BLaER1 (cell line): ENCODE measurements at regions not wholly inside any gene's neighbourhood (a gene's known extent, or its start where the extent isn't known, plus 50 kb on each side); places are given as distances from the start of the nearest gene placed in this dataset.

Source experiments
- H3K27ac ChIP-seq: shearing (Covaris generic); formaldehyde crosslinking; 2 replicates; pipeline ENCODE4 v1.8.1; 2022
- H3K27me3 ChIP-seq: shearing (Covaris generic); formaldehyde crosslinking; 2 replicates; pipeline ENCODE4 v1.8.1; 2022
- H3K36me3 ChIP-seq: shearing (Covaris generic); formaldehyde crosslinking; 2 replicates; pipeline ENCODE4 v1.8.1; 2022
- H3K4me1 ChIP-seq: shearing (Covaris generic); formaldehyde crosslinking; 2 replicates; pipeline ENCODE4 v1.8.1; 2022
- H3K4me2 ChIP-seq: shearing (Covaris generic); formaldehyde crosslinking; 2 replicates; pipeline ENCODE4 v1.8.1; 2022
- H3K4me3 ChIP-seq: shearing (Covaris generic); formaldehyde crosslinking; 2 replicates; pipeline ENCODE4 v1.8.1; 2022
- H3K9ac ChIP-seq: shearing (Covaris generic); formaldehyde crosslinking; 2 replicates; pipeline ENCODE4 v1.8.1; 2022
- H3K9me3 ChIP-seq: shearing (Covaris generic); formaldehyde crosslinking; 2 replicates; pipeline ENCODE4 v1.8.1; 2022
- H4K20me1 ChIP-seq: shearing (Covaris generic); formaldehyde crosslinking; 2 replicates; pipeline ENCODE4 v1.8.1; 2022
- Cebpa-rat ChIP-seq: shearing (Covaris generic); IDR thresholded peaks from 2 replicates; pipeline ENCODE4 v1.8.1; 2022

DNA sequence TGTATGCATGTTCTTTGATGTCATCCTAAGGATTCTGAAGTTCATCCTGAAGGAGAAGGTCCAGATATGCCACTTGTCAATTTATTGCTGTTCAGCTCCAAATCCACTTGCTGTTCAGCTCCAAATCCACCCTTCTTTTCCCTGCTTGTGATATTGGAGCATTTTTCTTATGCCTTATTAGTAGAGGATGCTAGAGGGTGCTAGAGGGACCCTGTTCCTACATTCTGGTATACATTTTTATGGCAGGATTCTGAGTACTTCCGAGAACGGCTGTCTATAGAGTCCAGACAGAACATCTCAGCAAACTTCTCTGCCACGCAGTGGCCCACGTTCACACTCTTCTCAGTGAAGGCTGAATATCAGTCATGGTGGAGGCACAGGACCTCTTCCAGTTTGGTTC is 406.7 kb downstream of the NOVA1 start:
- Histone ChIP-seq H3K9me3 (peaks cover 8% of the 10 kb centered on the region; the same call in 1 of the 2 replicates), H3K9ac (no peak overlapping the region), H3K4me3 (no peak overlapping the region), H3K27me3 (peaks cover 78% of the 10 kb centered on the region), H3K27ac (no peak overlapping the region), H4K20me1 (peaks cover 20% of the 10 kb centered on the region), H3K36me3 (no peaks in the 10 kb centered on the region), H3K4me1 (no peaks in the 10 kb centered on the region), H3K4me2 (no peak overlapping the region)
- no peak for TF ChIP-seq Cebpa-rat

DNA sequence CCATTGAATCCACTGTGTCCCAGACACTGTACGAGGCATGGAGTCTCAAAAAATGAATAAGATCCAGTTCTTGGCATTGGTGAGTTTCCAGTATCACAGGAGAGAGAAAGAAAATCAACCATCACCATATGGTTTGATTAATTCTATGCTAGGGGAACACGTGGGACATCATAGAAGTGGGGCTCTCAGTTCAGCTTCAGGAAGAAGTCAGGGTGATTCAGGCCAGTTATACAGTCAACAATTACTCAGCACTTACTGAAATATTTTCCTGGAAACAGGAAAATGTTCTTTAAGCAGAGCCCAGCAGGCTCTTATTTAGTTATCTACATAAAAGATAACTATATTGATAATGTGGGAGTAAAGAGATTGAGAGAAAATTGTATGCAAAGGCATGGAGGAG is 407.2 kb downstream of the NOVA1 start:
- no peak overlapping the region for H3K27ac ChIP-seq
- peaks cover 78% of the 10 kb centered on the region for H3K27me3 ChIP-seq
- H3K9ac ChIP-seq: no peak overlapping the region
- H3K4me2 ChIP-seq: no peak overlapping the region
- H3K9me3 ChIP-seq: peaks cover 8% of the 10 kb centered on the region; the same call in 1 of the 2 replicates
- TF ChIP-seq Cebpa-rat: no peak
- no peaks in the 10 kb centered on the region for H3K4me1 ChIP-seq
- no peak overlapping the region for H3K4me3 ChIP-seq
- no peaks in the 10 kb centered on the region for H3K36me3 ChIP-seq
- peaks cover 18% of the 10 kb centered on the region; the same call in 1 of the 2 replicates for H4K20me1 ChIP-seq

DNA sequence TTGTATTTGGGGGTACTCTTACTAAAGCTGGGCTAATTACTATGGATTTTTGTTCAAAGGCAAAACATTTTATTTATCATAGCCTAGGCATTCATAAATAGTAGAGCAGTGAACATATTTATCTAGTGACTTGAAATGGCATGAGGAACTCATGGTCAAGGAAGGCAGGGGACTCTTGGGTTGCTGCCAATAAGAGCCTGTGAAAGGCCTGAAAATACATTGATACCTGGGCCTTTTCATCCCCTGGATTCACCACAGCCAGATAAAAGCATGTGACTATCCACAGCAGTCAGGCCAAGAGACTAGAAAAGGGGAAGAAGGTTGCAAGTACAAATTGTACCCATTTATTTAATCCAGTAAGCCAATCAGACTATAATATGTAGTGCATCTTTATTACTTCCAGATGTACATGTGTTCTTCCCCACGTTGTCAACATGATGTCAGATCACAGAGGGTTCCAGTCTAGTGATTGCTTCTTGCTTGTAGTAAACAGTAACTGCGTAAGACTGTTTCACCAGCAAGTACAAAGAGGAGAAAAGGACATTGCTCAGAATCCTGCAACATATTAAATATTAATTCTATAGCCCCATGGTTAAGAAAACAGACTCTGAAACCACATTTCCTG is 409.7 kb downstream of the NOVA1 start:
- Histone ChIP-seq H3K4me3 (no peak overlapping the region), H3K9me3 (no peaks in the 10 kb centered on the region), H3K4me2 (no peak overlapping the region), H3K4me1 (no peaks in the 10 kb centered on the region), H3K9ac (no peak overlapping the region), H4K20me1 (no peaks in the 10 kb centered on the region; the same call in 1 of the 2 replicates), H3K27ac (no peak overlapping the region), H3K36me3 (no peaks in the 10 kb centered on the region), H3K27me3 (peaks cover 57% of the 10 kb centered on the region)
- TF ChIP-seq Cebpa-rat: no peak

DNA sequence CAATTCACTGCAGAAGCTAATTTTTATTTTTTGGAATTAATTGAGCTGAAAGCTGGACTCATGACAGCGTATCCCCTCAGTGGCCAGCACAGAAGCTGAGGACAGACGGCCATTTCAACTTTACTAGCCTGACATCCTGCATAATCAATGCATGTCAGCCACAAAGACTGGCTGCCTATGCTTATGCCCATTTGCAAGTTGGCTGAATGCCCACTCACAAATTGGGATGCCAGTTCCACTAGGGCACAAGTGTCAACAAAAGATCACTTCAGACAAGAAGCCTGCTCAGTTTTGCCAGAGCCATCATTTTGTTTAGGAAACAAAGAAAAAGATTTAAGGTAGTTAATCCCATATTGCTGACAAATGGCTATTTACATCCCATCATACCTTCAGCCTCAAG is 417.6 kb downstream of the NOVA1 start:
- Histone ChIP-seq H4K20me1 (no peaks in the 10 kb centered on the region), H3K27me3 (peaks cover under 1% of the 10 kb centered on the region; the same call in 1 of the 2 replicates), H3K4me2 (no peak overlapping the region), H3K4me3 (no peak overlapping the region), H3K9me3 (no peaks in the 10 kb centered on the region), H3K9ac (no peak overlapping the region), H3K36me3 (no peaks in the 10 kb centered on the region), H3K4me1 (no peaks in the 10 kb centered on the region), H3K27ac (no peak overlapping the region)
- TF ChIP-seq Cebpa-rat: no peak

DNA sequence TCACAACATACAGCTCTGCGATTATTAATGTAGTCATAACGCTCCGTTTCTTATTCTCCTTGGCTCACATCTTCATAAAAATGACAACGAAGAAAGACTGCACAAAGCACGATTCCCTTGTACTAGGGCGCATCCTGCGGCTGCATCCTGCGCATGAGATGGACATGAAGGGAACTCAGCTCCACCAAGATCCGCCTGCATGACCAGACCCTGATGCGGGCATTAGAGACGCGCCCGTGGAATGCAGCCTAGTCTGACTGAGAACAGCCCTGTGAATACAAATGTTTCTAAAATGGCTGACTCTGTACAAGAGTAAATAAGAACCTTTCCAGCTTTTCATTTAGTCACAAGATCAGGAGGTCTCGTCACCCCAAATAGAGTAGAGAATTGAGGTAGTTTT is 422.2 kb downstream of the NOVA1 start:
- Histone ChIP-seq H3K9me3 (no peaks in the 10 kb centered on the region), H3K9ac (no peak overlapping the region), H3K4me1 (no peaks in the 10 kb centered on the region), H3K36me3 (no peaks in the 10 kb centered on the region), H3K4me3 (no peak overlapping the region), H3K27ac (no peak overlapping the region), H3K4me2 (no peak overlapping the region), H4K20me1 (no peaks in the 10 kb centered on the region), H3K27me3 (no peaks in the 10 kb centered on the region)
- TF ChIP-seq Cebpa-rat: no peak

DNA sequence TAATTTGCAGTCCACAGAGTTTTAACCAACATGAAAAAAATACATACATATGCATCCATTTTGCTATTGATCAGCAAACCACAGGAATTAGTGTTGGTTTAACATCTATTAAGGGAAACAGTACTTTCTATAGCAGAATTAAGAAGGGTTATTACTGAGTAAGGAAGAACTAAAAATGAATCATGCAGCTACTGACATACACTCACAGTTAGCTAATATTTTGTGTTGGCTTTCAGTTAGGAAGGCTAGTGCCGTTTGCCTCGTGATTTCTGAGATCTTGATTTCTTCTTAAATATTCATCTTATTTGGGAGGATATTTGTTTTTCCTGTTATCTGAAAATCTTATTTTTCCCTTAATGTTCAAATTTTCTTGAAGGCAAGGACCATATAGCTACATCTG is 423.4 kb downstream of the NOVA1 start:
- H3K4me1 ChIP-seq: no peaks in the 10 kb centered on the region
- no peaks in the 10 kb centered on the region for H3K36me3 ChIP-seq
- H3K27ac ChIP-seq: no peak overlapping the region
- no peaks in the 10 kb centered on the region for H3K9me3 ChIP-seq
- H3K27me3 ChIP-seq: no peaks in the 10 kb centered on the region
- no peak overlapping the region for H3K4me3 ChIP-seq
- H4K20me1 ChIP-seq: no peaks in the 10 kb centered on the region
- no peak overlapping the region for H3K9ac ChIP-seq
- no peak overlapping the region for H3K4me2 ChIP-seq
- TF ChIP-seq Cebpa-rat: no peak

DNA sequence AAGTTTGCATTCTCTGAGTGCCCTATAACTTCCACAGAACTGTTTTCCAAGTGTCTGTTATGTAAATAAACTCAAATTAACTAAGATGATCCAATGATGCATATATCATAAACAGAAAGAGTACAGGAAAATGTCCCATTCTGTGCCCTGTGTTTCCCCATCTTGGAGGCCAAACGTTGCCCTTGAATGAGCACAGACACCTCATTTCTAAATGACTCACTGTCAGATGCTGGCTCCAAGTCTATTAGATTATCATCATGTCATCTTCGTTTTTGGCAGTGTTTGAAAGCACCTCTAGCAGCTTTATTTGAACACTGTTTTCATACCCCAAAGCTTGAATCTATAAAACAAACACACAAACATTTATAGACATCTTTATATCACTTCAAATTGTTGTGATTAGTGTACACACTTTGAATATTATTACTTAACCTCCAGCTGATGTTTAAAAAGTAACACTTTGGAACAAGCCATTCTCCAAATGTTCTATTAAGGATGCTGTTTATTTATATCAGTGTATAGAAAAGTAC is 424.2 kb downstream of the NOVA1 start:
- TF ChIP-seq Cebpa-rat: no peak
- Histone ChIP-seq H3K4me1 (no peaks in the 10 kb centered on the region), H3K4me3 (no peak overlapping the region), H4K20me1 (no peaks in the 10 kb centered on the region), H3K9me3 (no peaks in the 10 kb centered on the region), H3K36me3 (no peaks in the 10 kb centered on the region), H3K9ac (no peak overlapping the region), H3K4me2 (no peak overlapping the region), H3K27me3 (no peaks in the 10 kb centered on the region), H3K27ac (no peak overlapping the region)

DNA sequence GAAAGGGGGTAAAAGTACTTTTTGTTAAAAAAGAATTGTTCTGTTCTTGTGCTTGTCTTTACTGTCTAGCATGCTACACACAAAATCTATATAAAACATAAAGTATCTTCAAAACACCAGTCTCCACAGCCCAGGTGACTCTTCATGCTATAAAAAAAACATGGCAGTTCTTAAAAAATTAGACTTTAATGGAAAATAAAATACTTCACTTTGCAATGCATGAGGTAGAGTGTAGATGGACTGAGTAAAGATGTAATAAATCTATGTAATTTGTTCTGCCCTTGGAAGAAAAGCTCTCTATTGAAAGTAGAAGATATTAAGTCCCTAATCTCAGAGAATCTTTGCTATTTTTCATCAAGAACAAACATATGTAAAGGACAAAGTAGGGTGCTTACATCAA is 425.4 kb downstream of the NOVA1 start:
- H3K9me3 ChIP-seq: no peaks in the 10 kb centered on the region
- no peaks in the 10 kb centered on the region for H3K27me3 ChIP-seq
- no peaks in the 10 kb centered on the region for H3K36me3 ChIP-seq
- H3K4me1 ChIP-seq: no peaks in the 10 kb centered on the region
- no peak overlapping the region for H3K9ac ChIP-seq
- H4K20me1 ChIP-seq: no peaks in the 10 kb centered on the region
- no peak overlapping the region for H3K27ac ChIP-seq
- H3K4me2 ChIP-seq: no peak overlapping the region
- TF ChIP-seq Cebpa-rat: no peak
- no peak overlapping the region for H3K4me3 ChIP-seq

DNA sequence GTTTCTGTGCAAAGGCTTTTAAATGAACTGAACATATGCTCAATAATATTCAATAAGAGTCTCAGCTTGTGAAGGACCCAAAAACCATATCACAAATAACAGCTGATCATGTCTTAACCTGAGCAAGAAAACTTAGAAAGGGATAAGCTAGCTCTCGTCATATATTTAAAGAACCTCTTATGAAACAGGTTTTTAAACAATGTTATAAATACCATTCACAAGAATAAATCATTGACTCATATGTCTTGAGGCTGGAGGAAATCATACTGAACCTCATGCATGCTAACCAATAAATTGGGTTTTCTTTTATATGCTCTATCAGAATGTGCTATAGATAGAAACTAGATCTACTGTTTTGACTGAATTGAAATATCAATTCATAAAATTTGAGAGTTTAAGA is 426.9 kb downstream of the NOVA1 start:
- no peak overlapping the region for H3K4me2 ChIP-seq
- H3K36me3 ChIP-seq: no peaks in the 10 kb centered on the region
- no peak for TF ChIP-seq Cebpa-rat
- no peak overlapping the region for H3K9ac ChIP-seq
- H4K20me1 ChIP-seq: no peaks in the 10 kb centered on the region
- no peaks in the 10 kb centered on the region for H3K27me3 ChIP-seq
- H3K4me1 ChIP-seq: no peaks in the 10 kb centered on the region
- H3K9me3 ChIP-seq: no peaks in the 10 kb centered on the region
- H3K4me3 ChIP-seq: no peak overlapping the region
- no peak overlapping the region for H3K27ac ChIP-seq

DNA sequence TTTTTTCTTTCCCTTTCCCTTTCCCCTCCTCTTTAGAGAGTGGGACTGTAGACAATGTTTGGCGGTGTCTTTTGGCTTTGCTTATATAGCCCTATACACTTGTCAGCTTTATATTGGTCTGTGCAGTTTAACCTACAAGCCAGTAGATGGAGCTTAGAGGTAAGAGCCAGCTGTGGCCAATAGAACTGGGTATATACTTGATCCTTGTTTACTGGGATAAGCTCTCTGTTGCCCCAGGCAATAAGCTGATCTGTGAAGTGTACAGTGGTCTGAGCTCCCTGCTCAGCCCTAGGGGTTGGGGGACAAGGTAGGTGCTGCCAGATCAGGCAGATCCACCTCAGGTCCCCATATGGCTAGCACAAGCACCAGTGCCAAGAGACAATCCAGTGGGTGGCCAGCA is 434.1 kb downstream of the NOVA1 start:
- no peaks in the 10 kb centered on the region for H3K27me3 ChIP-seq
- TF ChIP-seq Cebpa-rat: no peak
- H3K9me3 ChIP-seq: no peaks in the 10 kb centered on the region
- H3K27ac ChIP-seq: no peak overlapping the region
- H3K4me2 ChIP-seq: no peak overlapping the region
- no peaks in the 10 kb centered on the region for H4K20me1 ChIP-seq
- H3K4me3 ChIP-seq: no peak overlapping the region
- no peaks in the 10 kb centered on the region for H3K4me1 ChIP-seq
- H3K9ac ChIP-seq: no peak overlapping the region
- no peaks in the 10 kb centered on the region for H3K36me3 ChIP-seq

DNA sequence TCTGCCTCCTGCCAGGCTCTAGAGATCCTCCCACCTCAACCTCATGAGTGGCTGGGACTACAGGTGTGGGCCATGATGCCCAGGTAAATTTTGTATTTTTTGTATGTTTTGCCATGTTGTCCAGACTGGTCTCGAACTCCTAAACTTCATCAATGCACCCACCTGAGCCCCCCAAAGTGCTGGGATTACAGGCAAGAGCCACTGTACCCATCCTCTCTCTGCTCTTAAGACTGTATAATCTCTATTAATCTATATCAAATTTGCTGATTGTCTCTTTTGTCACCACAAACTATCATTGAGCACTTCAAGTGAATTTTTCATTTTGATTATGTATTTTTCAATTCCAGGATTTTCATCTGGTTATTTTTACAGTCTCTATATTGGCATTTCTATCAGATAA is 440.3 kb downstream of the NOVA1 start:
- TF ChIP-seq Cebpa-rat: no peak
- H3K4me3 ChIP-seq: no peak overlapping the region
- H4K20me1 ChIP-seq: no peaks in the 10 kb centered on the region
- H3K4me1 ChIP-seq: no peaks in the 10 kb centered on the region
- H3K27me3 ChIP-seq: no peaks in the 10 kb centered on the region
- H3K36me3 ChIP-seq: no peaks in the 10 kb centered on the region
- H3K9me3 ChIP-seq: peaks cover 9% of the 10 kb centered on the region
- no peak overlapping the region for H3K4me2 ChIP-seq
- H3K27ac ChIP-seq: no peak overlapping the region
- H3K9ac ChIP-seq: no peak overlapping the region
